GM21723 (cell line): ENCODE measurements at regions not wholly inside any gene's neighbourhood (a gene's known extent, or its start where the extent isn't known, plus 50 kb on each side); places are given as distances from the start of the nearest gene placed in this dataset.

ENCODE experiments used
- ATAC-seq: cut with Tn5 transposase; IDR thresholded peaks from one replicate; pipeline ENCODE4 v1.9.1; 2021; ENCODE audit warnings: mild to moderate bottlenecking, moderate library complexity; ENCODE audit not compliant: unreplicated experiment

DNA sequence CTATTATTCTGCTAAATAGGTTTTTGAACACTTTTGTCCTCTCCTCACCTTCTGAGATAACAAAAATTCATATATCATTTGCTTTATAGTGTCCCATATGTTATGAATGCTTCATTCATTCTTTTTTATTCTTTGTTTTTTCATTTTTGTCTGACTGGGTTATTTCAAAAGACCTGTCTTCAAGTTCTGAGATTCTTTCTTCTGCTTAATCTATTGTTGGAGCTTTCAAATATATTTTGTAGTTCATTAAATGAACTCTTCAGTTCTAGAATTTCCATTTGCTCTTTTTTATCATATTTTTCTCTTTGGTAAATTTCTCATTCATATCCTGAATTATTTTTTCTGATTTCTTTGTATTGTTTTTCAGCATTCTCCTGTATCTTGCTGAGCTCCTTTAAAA, 53.1 kb upstream of the SCIN start:
- no peak for ATAC-seq

DNA sequence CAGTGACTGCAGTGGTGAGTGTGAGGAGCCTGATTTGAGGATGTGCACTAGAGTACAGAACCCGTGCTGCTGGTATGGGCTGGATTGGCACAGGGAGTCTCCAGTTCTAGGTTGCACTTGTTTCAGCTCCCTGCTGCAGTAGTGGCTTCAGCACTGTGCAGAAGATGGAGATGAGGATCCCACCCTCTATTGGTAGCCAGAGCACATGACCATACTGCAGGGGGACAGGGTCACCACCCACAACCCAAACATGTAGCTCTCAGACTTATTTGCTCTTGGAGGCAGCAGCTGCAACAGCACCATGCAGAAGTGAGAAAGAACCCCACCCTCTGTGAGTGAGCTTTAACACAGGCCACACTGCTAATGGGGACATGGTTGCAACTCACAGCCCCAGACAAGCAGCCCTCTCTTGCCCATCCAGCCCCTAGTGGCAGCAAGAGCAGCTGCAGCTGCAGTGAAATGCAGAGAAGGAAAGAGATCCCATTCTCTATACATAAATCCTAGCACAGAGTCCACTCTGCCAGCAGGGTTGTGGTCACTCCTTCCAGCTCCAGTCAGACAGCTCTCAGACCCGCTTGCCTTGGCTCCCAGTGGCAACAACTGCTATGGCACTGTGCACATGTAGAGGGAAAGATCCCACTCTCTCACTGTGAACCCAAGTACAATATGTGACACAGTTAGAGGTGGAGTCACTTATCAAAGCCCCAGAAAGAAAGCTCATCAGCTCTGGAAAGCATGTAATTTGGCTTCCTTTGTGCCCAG, 51.4 kb upstream of the SCIN start:
- ATAC-seq = peak; percentile 95

DNA sequence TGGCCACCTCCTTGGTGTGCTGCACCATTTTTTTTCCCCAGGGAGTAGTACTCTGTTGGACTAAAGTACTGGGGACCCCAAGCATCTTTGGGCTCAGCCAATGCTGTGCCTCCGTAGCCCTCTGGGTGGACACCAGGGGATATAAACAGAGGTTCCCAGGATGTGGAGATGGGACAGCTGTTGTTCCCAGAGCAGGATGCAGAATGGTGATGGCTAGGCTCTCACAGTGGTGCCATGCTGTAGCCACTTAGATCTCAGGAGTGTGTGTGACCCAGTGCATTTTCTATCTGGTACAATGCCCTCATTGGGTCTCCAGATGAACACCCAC, 50.9 kb upstream of the SCIN start:
- peak; percentile 18 for ATAC-seq
